KMS-11 (cell line): ENCODE measurements at regions not wholly inside any gene's neighbourhood (a gene's known extent, or its start where the extent isn't known, plus 50 kb on each side); places are given as distances from the start of the nearest gene placed in this dataset.

Experiments used
- H2AFZ ChIP-seq: fragments of 200-600 bp; sonication (generic); 2 replicates; pipeline ENCODE4 v1.6.1; 2016; ENCODE audit warnings: antibody characterized with exemption, mixed run types, low read depth
- H3K27ac ChIP-seq: fragments of 200-600 bp; sonication (generic); 2 replicates; pipeline ENCODE4 v1.6.1; 2016; ENCODE audit warnings: mild to moderate bottlenecking, mixed run types
- H3K27me3 ChIP-seq: fragments of 200-600 bp; sonication (generic); 2 replicates; pipeline ENCODE4 v1.6.1; 2017; ENCODE audit warnings: mild to moderate bottlenecking, low read depth, mixed run types, moderate library complexity; ENCODE audit not compliant: insufficient read depth
- H3K36me3 ChIP-seq: fragments of 200-600 bp; sonication (generic); 2 replicates; pipeline ENCODE4 v1.6.1; 2017; ENCODE audit warnings: mild to moderate bottlenecking, mixed run types; ENCODE audit not compliant: insufficient read depth
- H3K4me1 ChIP-seq: fragments of 200-600 bp; sonication (generic); 2 replicates; pipeline ENCODE4 v1.6.1; 2016; ENCODE audit warnings: mild to moderate bottlenecking, low read depth, mixed run types; ENCODE audit not compliant: poor library complexity, severe bottlenecking
- H3K4me2 ChIP-seq: fragments of 200-600 bp; sonication (generic); 2 replicates; pipeline ENCODE4 v1.7.0; 2016; ENCODE audit warnings: mild to moderate bottlenecking, mixed run types
- H3K4me3 ChIP-seq: fragments of 200-600 bp; sonication (generic); IDR thresholded peaks from 2 replicates; pipeline ENCODE4 v1.6.1; 2017; ENCODE audit warnings: low read depth, low read length, mixed read lengths; ENCODE audit not compliant: insufficient read depth
- H3K79me2 ChIP-seq: fragments of 200-600 bp; sonication (generic); 2 replicates; pipeline ENCODE4 v1.6.1; 2016; ENCODE audit warnings: low read depth, mixed run types; ENCODE audit not compliant: insufficient read depth
- H3K9ac ChIP-seq: fragments of 200-600 bp; sonication (generic); 2 replicates; pipeline ENCODE4 v1.6.1; 2016; ENCODE audit warnings: mild to moderate bottlenecking, mixed run types
- H4K20me1 ChIP-seq: fragments of 200-600 bp; sonication (generic); 2 replicates; pipeline ENCODE4 v1.6.1; 2016; ENCODE audit warnings: mild to moderate bottlenecking, mixed run types; ENCODE audit not compliant: insufficient read depth
- TF ChIP-seq, protein P1 (sequence below): fragments of 200-600 bp; sonication (generic); conservative IDR thresholded peaks from 2 replicates; pipeline ENCODE4 v1.6.1; 2017; ENCODE audit warnings: low read depth, mild to moderate bottlenecking, antibody characterized with exemption, low read length, moderate library complexity, mixed read lengths

DNA sequence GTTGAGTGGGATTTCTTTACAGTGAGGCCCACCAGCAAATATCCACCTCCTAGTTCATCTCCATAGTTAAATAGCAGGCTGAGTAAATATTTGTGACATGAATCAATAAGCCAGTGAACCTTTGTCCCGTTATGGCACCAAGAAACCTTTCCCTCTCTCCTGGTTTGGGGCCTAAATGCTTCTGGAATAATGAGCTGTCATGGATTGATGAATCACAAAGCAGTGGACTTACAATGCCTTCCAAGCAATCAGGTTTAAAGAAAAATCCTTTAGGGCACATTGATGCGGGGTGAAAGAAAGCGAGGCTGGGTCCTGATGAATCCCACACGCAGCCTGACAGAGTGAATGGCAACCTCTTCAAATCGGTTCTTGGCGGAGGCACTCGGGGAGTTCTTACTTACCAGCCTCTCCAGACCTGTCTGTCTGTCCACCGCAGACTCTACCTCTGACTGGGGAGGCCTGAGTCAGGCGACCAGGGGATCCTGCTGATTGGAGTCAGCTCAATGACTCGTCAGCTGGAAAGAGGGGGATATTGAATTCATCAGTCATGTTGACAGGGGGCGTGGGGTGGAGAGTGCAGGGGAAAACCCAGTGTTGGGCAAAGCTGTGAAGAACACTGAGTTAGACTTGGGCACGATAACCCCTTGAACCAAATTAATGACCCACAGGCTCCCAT is 247.3 kb downstream of the PLPP3 start:
- H4K20me1 ChIP-seq = no peaks in the 10 kb centered on the region
- H2AFZ ChIP-seq = no peak overlapping the region
- H3K9ac ChIP-seq = no peak overlapping the region
- no peaks in the 10 kb centered on the region for H3K79me2 ChIP-seq
- H3K4me3 ChIP-seq = no peak overlapping the region
- no peaks in the 10 kb centered on the region for H3K27me3 ChIP-seq
- no peak overlapping the region for H3K27ac ChIP-seq
- no peaks in the 10 kb centered on the region for H3K4me1 ChIP-seq
- TF ChIP-seq, protein P1, sequence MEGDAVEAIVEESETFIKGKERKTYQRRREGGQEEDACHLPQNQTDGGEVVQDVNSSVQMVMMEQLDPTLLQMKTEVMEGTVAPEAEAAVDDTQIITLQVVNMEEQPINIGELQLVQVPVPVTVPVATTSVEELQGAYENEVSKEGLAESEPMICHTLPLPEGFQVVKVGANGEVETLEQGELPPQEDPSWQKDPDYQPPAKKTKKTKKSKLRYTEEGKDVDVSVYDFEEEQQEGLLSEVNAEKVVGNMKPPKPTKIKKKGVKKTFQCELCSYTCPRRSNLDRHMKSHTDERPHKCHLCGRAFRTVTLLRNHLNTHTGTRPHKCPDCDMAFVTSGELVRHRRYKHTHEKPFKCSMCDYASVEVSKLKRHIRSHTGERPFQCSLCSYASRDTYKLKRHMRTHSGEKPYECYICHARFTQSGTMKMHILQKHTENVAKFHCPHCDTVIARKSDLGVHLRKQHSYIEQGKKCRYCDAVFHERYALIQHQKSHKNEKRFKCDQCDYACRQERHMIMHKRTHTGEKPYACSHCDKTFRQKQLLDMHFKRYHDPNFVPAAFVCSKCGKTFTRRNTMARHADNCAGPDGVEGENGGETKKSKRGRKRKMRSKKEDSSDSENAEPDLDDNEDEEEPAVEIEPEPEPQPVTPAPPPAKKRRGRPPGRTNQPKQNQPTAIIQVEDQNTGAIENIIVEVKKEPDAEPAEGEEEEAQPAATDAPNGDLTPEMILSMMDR = no peak
- no peaks in the 10 kb centered on the region for H3K36me3 ChIP-seq
- H3K4me2 ChIP-seq = no peak overlapping the region

DNA sequence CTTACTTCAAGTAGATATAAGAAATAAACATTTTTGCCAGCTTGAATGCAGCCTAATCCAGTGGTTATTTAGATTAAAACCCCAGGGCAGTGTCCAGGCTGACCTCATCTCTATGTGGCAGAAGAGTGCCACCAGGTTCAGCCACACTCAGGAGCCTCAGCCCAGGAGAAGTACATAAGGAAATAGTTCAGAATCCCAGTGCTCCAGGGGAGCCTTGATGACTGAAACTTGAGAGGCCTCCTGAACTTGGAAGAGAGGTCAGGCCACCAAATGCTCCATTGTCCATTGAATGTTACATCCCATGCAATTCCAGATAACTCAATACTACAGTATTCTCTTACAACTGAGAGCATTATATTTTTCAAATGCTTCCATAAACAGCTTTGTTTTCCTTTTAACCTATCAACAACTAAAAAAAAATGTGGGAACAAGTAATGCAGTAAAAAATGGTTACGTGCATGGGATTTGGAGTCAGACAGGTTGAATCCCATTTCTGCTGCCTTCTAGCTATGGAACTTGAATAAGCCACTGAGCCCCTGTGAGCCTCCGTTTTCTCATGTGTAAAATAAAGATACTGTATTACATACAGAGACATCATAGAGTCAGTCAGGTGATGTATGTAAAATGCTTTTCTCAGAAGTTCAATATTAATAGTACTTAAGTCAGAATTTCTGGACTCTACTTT is 248.0 kb downstream of the PLPP3 start:
- Histone ChIP-seq H4K20me1 (no peaks in the 10 kb centered on the region), H3K4me1 (no peaks in the 10 kb centered on the region), H3K4me3 (no peak overlapping the region), H3K36me3 (no peaks in the 10 kb centered on the region), H3K27me3 (no peaks in the 10 kb centered on the region), H3K9ac (no peak overlapping the region), H3K79me2 (no peaks in the 10 kb centered on the region), H2AFZ (no peak overlapping the region), H3K27ac (no peak overlapping the region), H3K4me2 (no peak overlapping the region)
- TF ChIP-seq, protein P1 = no peak

DNA sequence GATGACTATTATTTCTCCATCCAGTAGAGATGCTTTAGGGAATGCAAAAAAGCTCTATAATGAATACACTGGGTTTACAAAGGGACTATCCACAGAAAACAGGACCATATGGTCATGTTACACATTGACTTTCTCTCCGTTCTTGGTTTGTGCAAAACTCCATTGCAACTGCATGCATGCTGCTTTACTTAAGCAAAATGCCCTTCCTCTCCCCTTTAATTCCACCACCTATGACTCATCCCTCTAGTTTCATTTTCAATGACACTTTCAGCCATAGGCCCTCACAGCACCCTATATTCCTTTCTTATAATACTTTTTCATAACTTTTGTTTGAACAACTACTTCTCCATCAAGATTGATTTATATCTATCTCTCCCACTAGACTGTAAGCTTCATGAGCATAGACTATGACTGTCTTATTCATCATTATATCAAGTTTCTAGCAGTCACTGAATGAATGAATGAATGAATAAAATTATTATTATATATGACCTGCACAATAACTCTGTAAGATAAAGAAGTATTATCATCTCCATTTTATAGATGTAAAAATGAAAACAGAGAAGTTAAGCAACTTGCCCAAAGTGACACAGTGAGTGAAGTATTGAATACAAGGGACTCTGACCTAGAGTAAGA is 248.9 kb downstream of the PLPP3 start:
- Histone ChIP-seq H2AFZ (no peak overlapping the region), H3K4me2 (no peak overlapping the region), H3K4me3 (no peak overlapping the region), H3K9ac (no peak overlapping the region), H4K20me1 (no peaks in the 10 kb centered on the region), H3K79me2 (no peaks in the 10 kb centered on the region), H3K27me3 (no peaks in the 10 kb centered on the region), H3K27ac (no peak overlapping the region), H3K36me3 (no peaks in the 10 kb centered on the region), H3K4me1 (no peaks in the 10 kb centered on the region)
- TF ChIP-seq, protein P1 = no peak

DNA sequence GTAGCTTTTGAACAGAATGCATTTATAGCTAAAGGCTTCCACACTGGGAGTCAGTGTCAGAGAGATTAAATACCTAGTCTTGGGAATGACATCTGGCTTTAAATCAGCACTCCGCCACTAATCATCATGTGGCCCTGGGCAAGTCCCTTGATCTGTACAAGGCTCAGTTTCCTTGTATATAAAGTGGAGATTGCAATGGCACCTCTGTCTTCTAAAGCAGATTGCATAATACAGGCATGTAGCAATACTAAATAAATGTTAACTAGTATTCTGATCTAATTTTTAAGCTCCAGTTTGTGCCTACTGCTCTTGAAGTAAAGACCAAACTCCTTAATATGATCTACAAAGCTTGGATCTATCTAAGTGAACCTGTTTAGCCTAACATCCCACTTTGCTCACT is 249.4 kb downstream of the PLPP3 start:
- Histone ChIP-seq H3K9ac (no peak overlapping the region), H2AFZ (no peak overlapping the region), H3K4me1 (no peaks in the 10 kb centered on the region), H3K27ac (no peak overlapping the region), H3K4me2 (no peak overlapping the region), H3K36me3 (no peaks in the 10 kb centered on the region), H3K4me3 (no peak overlapping the region), H3K27me3 (no peaks in the 10 kb centered on the region), H4K20me1 (no peaks in the 10 kb centered on the region), H3K79me2 (no peaks in the 10 kb centered on the region)
- TF ChIP-seq, protein P1 = no peak
